ENCODE measurements at regions not wholly inside any gene's neighbourhood (a gene's known extent, or its start where the extent isn't known, plus 50 kb on each side); places are given as distances from the start of the nearest gene placed in this dataset.

DNA sequence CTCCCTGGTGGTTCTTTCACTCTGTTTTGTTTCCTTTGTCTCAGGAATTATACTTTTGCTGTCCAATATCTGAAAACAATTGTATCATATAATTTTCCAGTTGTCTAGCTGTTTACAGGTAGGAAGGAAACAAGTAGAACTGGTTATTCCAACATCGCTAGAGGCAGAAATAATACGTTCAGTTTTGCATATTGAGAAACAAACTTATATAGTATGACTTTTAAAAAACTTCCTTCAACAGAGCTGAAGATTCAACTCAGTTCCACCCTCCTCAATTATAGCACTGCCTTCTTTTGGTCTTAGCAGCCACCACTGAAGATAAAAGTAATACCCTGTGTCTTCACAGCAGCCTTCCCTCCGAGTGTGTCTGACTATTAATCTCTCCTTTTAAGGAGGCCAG, 214.3 kb downstream of the EFCAB11 start:
- TF ChIP-seq, protein P1, sequence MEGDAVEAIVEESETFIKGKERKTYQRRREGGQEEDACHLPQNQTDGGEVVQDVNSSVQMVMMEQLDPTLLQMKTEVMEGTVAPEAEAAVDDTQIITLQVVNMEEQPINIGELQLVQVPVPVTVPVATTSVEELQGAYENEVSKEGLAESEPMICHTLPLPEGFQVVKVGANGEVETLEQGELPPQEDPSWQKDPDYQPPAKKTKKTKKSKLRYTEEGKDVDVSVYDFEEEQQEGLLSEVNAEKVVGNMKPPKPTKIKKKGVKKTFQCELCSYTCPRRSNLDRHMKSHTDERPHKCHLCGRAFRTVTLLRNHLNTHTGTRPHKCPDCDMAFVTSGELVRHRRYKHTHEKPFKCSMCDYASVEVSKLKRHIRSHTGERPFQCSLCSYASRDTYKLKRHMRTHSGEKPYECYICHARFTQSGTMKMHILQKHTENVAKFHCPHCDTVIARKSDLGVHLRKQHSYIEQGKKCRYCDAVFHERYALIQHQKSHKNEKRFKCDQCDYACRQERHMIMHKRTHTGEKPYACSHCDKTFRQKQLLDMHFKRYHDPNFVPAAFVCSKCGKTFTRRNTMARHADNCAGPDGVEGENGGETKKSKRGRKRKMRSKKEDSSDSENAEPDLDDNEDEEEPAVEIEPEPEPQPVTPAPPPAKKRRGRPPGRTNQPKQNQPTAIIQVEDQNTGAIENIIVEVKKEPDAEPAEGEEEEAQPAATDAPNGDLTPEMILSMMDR (IDR thresholded peaks at IDR 0.05; ENCODE audit: poor library complexity, severe bottlenecking): no peak
- no peak for TF ChIP-seq RAD21 (conservative IDR thresholded peaks at IDR 0.05)
- no peak for TF ChIP-seq POLR2AphosphoS5 (IDR thresholded peaks at IDR 0.05)

Measured in neural cell (in vitro differentiated cells).